Activated CD4-positive, alpha-beta T cell treated with anti-CD3 and anti-CD28 coated beads, Interleukin-10, Interleukin-2, amounts not matched to agents 100 ng/mL and 50 ng/mL, durations not matched to agents 16 hours and 8 hours (primary cell): ENCODE measurements at regions not wholly inside any gene's neighbourhood (a gene's known extent, or its start where the extent isn't known, plus 50 kb on each side); places are given as distances from the start of the nearest gene placed in this dataset.
"Not testable (repeated sequence)": the region's sequence is repeated elsewhere in the genome, so short reads cannot be mapped to it uniquely, and the experiment has no call there.

Experiments used
- DNase-seq: peaks from one replicate; pipeline ENCODE4 v3.0.0-alpha.2; 2020

GRCh38 chr1:146487555-146487954 lies 258.7 kb upstream of the NOTCH2NLA start:
- DNase-seq, result not testable (repeated sequence)

DNA sequence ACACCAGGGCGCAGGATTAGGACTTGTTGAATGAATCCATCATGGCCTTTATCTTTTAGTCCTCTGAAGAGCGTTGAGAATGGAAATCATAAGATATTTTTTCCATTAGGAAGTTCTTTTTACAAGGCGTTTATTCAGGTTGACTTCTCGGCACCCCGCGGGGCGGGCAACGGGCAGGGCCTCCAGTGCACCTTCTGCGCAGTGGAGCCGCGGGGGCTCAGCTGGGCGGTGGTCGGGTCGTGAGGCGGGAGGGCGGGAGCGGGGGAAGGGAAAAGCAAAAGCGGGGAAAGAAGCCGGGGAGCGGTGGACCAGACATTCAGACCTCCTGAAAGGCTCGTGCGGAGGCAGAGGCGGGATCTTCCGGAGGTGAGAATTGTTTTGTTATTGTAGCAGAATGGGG lies 258.3 kb upstream of the NOTCH2NLA start:
- DNase-seq, result not testable (repeated sequence)

DNA sequence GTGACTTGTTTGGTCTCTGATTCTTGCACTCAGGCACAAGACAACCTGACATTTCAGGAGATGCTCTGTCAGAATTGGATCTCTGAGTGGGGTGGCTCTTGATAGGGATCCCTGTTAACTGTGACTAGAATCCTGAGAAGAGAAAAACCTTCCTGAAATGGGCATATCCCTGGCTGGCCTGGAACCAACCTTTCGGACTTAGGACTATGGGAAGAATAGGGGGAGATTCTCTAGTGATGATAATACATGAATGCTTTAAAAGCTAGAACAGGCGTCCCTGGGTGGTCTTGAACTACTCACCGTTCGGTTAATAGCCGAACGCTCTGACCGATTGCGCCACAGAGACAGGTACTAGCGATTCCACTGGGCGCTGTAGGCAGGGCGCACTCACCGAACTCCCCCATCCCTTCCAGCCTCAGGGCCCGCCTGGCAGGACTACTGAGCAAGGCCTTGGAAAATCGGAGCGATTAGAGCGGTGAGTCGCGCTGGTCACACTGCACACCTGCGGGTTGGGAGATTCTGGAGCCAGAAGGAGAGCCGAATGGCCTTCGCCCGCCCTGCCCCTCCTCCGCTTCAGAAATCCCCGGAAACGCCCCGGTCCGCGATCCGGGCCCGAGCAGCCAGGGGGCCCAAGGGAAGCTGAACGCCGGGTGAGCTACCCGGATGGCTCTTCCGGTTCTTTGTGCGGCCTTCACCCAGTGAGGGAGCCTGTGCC lies 257.6 kb upstream of the NOTCH2NLA start:
- not testable (repeated sequence) for DNase-seq

GRCh38 chr1:146484195-146484594 lies 255.4 kb upstream of the NOTCH2NLA start:
- not testable (repeated sequence) for DNase-seq

- DNase-seq, result not testable (repeated sequence)
These were observed 250.4 kb upstream of the NOTCH2NLA start for GRCh38 chr1:146479188-146479587.

- DNase-seq, result peak; percentile 17
These were observed 249.4 kb upstream of the NOTCH2NLA start for GRCh38 chr1:146478125-146478720.

GRCh38 chr1:146475086-146475485 lies 246.3 kb upstream of the NOTCH2NLA start:
- DNase-seq, result not testable (repeated sequence)

GRCh38 chr1:146474216-146474615 lies 245.4 kb upstream of the NOTCH2NLA start:
- DNase-seq, result not testable (repeated sequence)

DNA sequence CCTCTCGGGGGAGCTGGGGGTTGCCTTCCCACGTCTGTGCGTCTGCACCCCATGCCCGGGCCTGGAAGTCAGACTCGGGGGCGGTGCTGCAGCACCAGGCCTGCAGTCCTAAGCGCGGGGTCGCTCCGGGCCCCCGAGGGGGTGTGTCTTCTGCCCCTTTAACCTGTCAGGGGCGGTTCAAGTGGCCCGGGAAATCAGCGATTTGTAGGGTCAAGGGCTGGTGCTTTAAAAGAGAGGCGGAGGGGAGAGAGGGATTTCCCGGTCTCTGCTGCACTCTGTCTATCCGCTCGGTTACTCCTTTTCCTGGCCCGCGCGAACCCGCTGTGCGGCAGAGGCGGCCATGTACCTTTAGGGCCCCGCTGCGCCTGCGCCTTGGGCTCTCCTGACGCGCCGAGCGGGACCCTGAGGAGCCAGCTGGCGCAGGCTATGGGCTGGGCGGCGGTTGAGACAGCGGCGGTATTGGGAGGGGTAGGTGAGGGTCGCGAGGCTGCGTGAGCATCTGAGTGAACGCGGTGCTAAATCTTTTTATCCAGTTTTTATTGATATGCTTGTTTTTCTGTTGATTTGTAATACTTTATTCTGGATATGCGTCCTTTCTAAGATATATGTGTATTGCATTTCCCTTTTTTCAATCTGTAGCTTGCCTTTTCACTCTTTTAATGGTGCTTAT lies 243.5 kb upstream of the NOTCH2NLA start:
- peak; percentile 83 for DNase-seq

GRCh38 chr1:146459939-146460338 lies 231.1 kb upstream of the NOTCH2NLA start:
- not testable (repeated sequence) for DNase-seq

- DNase-seq, result not testable (repeated sequence)
These were observed 230.5 kb upstream of the NOTCH2NLA start for GRCh38 chr1:146459308-146459707.

DNA sequence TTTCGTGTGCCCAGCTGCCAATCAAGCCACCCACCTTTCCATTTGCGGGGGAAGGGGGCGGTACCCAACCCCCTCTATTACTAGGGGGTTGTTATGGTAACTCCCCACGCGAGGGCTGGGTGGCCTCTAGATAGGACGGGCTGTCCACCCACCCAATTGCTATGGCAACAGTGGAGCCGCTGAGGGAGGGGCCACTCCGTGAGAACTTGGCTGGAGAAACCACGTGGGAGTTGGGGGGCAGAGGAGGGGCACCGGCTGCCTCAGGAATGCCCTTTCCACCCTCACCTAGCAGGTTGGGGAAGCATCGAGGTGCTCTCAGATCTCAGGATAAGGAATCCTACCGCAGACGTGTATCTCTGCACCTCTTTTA lies 220.0 kb upstream of the NOTCH2NLA start:
- DNase-seq, result not testable (repeated sequence)

DNA sequence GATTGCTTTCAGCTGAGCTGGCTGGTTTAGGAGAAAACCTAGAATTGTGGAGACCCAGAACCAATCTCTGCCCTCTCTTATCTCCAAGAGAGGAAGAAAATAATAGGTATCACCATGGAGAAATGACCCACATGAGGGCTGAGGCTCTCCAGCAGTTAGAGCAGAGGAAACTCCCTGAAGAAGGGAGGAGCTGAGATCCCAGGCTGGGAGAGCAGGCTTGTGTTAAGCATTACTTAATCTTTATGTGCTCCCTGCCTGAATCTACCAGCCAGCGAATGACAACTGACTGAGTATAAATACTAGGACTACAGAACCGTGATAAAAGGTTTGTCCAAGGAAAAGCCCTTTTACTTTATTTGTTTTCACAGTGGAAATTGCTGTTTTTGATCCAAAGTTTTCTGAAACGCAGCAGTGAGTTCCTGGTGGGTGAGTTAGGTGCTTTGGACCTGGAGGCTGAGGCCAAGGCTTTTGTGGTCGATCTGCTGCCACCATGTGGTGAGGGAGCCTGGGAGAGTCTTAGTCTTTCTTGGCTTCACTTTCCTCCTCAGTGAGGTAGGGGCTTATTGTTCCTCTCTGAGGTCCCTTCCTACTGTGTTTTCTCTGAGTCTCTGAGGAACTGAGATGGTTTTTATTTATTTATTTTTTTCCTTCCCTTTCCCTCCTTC lies 219.5 kb upstream of the NOTCH2NLA start:
- peak; percentile 57 for DNase-seq

DNA sequence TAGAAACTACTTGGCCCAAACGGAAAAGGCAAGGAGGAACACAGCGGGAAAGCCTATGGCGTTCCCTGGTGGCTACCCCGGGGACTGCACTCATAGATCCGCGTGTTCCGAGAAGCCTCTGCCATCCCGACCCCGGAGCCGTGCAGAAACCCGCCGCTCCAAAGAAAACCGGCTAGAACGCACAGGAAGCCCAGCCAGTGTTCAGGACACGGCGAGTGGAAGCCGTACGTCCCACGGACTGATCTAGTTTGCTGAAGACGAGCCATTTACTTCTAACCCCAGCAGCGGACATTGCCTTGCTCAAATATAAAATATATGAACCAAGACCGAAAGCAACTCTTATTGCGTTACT lies 215.0 kb upstream of the NOTCH2NLA start:
- DNase-seq, result peak; percentile 18

DNA sequence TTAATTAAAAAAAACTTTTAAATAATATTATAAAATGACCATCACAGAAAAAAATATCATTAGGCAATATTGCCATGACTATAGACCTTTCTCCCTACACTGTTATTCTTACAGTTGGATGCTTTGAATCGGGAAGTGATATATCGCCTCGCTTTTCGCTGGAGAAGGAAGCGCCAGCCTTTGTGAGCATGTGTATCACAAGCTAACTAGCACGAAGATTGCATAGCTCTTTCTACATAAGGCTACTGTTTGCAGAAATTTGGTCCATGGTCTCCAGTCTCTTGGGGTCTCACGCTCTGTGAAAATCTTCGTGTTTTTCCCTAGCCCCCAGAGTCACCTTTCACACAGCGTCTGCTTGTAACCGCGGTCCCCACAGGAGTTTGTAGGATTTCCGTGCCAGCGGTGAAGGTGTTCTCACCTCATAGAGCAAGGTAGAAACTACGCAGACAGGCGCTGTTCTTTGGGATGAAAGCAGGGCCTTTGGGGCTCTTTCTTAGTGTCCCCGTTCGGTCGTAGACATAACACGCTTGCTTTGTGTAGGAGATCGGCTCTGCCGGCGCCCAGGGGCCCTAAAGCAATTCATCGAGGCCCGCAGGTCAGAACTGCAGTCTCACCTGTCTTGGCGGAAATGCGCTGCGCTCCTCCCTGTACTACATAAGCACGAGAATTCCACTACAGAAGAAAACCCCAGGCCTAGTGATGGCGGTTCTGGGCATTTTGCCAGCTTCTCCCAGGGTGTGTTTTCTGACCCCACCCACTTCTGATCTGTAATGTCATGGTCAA lies 214.5 kb upstream of the NOTCH2NLA start:
- DNase-seq, result not testable (repeated sequence)

DNA sequence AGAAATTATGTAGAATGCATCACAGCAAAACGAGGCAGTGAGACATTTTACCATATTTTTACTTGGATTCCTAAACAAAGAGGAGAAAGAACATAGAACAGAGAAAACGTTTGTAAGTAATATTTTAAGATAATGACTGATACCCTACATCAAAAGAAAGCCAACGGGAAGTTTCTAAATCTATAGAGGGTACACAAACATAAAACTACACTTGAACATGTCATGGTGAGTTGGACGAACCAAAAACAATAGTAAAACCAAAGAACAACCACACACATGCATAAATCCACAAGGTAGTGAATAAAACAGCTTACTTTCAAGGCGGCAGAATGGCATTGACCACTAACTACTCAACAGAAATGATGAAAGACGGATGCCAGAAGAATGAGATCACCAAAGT lies 209.7 kb upstream of the NOTCH2NLA start:
- not testable (repeated sequence) for DNase-seq

- not testable (repeated sequence) for DNase-seq
These were observed 187.8 kb upstream of the NOTCH2NLA start for GRCh38 chr1:146416642-146417041.

DNA sequence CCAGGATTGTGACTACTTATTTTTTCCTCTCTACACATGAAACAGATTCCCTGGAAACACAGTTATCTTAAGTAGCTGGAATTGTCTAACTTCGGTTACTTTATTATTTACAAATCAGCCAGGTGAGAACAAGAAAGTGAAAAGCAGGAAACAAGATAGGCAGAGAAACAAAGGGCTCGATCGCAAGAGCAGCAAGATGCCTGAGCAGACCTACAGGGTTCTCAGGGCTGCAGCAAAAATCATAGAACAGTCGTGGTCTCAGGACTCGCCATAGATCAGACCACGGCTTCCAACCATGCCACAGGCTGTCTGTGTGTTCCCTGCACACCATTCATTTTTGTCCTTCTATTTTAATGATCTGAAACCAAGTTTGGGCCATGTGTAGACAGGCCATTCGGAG lies 186.2 kb upstream of the NOTCH2NLA start:
- not testable (repeated sequence) for DNase-seq

- DNase-seq, result peak; percentile 14
These were observed 185.1 kb upstream of the NOTCH2NLA start for GRCh38 chr1:146413911-146414310.

DNA sequence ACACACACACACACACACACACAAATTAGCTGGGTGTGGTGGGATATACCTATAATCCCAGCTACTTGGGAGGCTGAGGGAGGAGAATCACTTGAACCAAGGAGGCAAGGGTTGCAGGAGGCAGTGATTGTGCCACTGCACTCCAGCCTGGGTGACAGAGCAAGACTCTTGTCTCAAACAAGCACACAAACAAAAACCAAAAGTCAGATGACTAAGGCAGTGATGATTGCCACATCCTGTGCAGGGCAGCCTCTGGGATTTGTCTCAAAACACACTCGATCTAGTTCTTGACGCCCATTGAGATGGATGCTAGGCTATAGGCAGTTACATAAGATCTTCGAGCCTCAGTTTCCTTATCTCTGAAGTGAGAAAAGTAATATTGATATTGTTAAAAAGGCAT lies 183.1 kb upstream of the NOTCH2NLA start:
- peak; percentile 84 for DNase-seq

GRCh38 chr1:146409817-146410441 lies 181.1 kb upstream of the NOTCH2NLA start:
- peak; percentile 72 for DNase-seq

GRCh38 chr1:146409116-146409801 lies 180.4 kb upstream of the NOTCH2NLA start:
- DNase-seq, result peak; percentile 51
